WTC11 (cell line): ENCODE measurements at regions not wholly inside any gene's neighbourhood (a gene's known extent, or its start where the extent isn't known, plus 50 kb on each side); places are given as distances from the start of the nearest gene placed in this dataset.

Source experiments
- ETV6 ChIP-seq: sonication (generic); formaldehyde crosslinking; IDR thresholded peaks from 2 replicates; pipeline ENCODE4 v1.8.1; 2022; ENCODE audit warnings: mild to moderate bottlenecking, missing genetic modification reagents
- SMAD3 ChIP-seq: sonication (generic); formaldehyde crosslinking; IDR thresholded peaks from 2 replicates; pipeline ENCODE4 v1.8.0; 2022; ENCODE audit warnings: missing genetic modification reagents, mild to moderate bottlenecking, borderline replicate concordance
- SOX15 ChIP-seq: fragments of 250-450 bp; sonication (Bioruptor Pico); IDR thresholded peaks from 2 replicates; pipeline ENCODE4 v1.9.0; 2021; ENCODE audit warnings: mild to moderate bottlenecking
- TF ChIP-seq, protein P1 (sequence below): sonication (generic); formaldehyde crosslinking; IDR thresholded peaks from 2 replicates; pipeline ENCODE4 v1.8.1; 2022; ENCODE audit warnings: low read depth, missing genetic modification reagents, borderline replicate concordance
- TF ChIP-seq, protein P2 (sequence below): sonication (generic); formaldehyde crosslinking; IDR thresholded peaks from 2 replicates; pipeline ENCODE4 v1.8.0; 2022; ENCODE audit warnings: mild to moderate bottlenecking, missing genetic modification reagents
- TF ChIP-seq, protein P3 (sequence below): fragments of 200-600 bp; IDR thresholded peaks from 2 replicates; pipeline ENCODE4 v1.8.0; 2022; ENCODE audit warnings: antibody characterized with exemption
- TF ChIP-seq, protein P4 (sequence below): sonication (generic); formaldehyde crosslinking; IDR thresholded peaks from 2 replicates; pipeline ENCODE4 v1.8.1; 2023; ENCODE audit warnings: mild to moderate bottlenecking, moderate library complexity, missing genetic modification reagents
- TF ChIP-seq, protein P5 (sequence below): sonication (generic); formaldehyde crosslinking; IDR thresholded peaks from 2 replicates; pipeline ENCODE4 v1.8.0; 2023; ENCODE audit warnings: mild to moderate bottlenecking, missing genetic modification reagents
- TF ChIP-seq, protein P6 (sequence below): sonication (generic); formaldehyde crosslinking; IDR thresholded peaks from 2 replicates; pipeline ENCODE4 v1.8.1; 2023; ENCODE audit warnings: mild to moderate bottlenecking, missing genetic modification reagents, moderate library complexity

DNA sequence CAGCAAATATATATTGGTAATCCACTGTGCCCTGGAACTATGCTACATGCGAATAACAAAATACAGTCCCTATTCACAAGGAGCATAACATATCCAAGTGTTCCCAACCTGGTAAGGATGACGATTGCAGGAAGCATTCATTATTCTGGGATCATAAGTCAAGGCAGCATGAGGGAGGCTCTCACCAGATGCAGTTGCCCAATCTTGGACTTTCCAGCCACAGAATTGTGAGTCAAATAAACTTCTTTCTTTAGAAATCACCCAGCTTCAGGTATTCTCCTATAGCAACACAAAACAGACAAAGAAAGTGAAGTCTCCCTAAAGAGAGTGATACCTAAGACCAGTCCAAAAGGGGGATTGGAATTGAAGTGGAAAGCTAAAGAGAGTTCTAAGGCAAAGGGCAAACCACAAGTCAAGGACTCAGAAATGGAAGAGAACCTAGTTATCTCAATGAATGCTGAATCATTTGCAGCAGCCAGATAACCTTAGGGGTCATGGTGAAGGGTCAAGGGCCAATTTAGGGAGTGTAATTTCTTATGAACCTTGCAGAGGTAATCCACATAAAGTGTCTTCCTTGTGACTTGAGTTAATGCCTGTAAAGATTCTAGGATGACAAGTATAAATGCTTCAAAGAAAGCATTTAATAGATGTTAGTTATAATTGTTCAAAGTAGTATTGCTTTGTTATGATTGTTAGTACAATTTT is 103.1 kb upstream of the PCDH7 start:
- TF ChIP-seq, protein P1, sequence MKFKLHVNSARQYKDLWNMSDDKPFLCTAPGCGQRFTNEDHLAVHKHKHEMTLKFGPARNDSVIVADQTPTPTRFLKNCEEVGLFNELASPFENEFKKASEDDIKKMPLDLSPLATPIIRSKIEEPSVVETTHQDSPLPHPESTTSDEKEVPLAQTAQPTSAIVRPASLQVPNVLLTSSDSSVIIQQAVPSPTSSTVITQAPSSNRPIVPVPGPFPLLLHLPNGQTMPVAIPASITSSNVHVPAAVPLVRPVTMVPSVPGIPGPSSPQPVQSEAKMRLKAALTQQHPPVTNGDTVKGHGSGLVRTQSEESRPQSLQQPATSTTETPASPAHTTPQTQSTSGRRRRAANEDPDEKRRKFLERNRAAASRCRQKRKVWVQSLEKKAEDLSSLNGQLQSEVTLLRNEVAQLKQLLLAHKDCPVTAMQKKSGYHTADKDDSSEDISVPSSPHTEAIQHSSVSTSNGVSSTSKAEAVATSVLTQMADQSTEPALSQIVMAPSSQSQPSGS (CRISPR knock-in tag): no peak
- TF ChIP-seq, protein P2, sequence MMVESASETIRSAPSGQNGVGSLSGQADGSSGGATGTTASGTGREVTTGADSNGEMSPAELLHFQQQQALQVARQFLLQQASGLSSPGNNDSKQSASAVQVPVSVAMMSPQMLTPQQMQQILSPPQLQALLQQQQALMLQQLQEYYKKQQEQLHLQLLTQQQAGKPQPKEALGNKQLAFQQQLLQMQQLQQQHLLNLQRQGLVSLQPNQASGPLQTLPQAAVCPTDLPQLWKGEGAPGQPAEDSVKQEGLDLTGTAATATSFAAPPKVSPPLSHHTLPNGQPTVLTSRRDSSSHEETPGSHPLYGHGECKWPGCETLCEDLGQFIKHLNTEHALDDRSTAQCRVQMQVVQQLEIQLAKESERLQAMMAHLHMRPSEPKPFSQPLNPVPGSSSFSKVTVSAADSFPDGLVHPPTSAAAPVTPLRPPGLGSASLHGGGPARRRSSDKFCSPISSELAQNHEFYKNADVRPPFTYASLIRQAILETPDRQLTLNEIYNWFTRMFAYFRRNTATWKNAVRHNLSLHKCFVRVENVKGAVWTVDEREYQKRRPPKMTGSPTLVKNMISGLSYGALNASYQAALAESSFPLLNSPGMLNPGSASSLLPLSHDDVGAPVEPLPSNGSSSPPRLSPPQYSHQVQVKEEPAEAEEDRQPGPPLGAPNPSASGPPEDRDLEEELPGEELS (CRISPR knock-in tag): no peak
- TF ChIP-seq, protein P3, sequence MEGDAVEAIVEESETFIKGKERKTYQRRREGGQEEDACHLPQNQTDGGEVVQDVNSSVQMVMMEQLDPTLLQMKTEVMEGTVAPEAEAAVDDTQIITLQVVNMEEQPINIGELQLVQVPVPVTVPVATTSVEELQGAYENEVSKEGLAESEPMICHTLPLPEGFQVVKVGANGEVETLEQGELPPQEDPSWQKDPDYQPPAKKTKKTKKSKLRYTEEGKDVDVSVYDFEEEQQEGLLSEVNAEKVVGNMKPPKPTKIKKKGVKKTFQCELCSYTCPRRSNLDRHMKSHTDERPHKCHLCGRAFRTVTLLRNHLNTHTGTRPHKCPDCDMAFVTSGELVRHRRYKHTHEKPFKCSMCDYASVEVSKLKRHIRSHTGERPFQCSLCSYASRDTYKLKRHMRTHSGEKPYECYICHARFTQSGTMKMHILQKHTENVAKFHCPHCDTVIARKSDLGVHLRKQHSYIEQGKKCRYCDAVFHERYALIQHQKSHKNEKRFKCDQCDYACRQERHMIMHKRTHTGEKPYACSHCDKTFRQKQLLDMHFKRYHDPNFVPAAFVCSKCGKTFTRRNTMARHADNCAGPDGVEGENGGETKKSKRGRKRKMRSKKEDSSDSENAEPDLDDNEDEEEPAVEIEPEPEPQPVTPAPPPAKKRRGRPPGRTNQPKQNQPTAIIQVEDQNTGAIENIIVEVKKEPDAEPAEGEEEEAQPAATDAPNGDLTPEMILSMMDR: no peak
- TF ChIP-seq, protein P4, sequence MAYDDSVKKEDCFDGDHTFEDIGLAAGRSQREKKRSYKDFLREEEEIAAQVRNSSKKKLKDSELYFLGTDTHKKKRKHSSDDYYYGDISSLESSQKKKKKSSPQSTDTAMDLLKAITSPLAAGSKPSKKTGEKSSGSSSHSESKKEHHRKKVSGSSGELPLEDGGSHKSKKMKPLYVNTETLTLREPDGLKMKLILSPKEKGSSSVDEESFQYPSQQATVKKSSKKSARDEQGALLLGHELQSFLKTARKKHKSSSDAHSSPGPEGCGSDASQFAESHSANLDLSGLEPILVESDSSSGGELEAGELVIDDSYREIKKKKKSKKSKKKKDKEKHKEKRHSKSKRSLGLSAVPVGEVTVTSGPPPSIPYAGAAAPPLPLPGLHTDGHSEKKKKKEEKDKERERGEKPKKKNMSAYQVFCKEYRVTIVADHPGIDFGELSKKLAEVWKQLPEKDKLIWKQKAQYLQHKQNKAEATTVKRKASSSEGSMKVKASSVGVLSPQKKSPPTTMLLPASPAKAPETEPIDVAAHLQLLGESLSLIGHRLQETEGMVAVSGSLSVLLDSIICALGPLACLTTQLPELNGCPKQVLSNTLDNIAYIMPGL (CRISPR knock-in tag): no peak
- TF ChIP-seq SOX15 (CRISPR knock-in tag) (no peak), SMAD3 (CRISPR knock-in tag) (no peak), ETV6 (CRISPR knock-in tag) (no peak)
- TF ChIP-seq, protein P5, sequence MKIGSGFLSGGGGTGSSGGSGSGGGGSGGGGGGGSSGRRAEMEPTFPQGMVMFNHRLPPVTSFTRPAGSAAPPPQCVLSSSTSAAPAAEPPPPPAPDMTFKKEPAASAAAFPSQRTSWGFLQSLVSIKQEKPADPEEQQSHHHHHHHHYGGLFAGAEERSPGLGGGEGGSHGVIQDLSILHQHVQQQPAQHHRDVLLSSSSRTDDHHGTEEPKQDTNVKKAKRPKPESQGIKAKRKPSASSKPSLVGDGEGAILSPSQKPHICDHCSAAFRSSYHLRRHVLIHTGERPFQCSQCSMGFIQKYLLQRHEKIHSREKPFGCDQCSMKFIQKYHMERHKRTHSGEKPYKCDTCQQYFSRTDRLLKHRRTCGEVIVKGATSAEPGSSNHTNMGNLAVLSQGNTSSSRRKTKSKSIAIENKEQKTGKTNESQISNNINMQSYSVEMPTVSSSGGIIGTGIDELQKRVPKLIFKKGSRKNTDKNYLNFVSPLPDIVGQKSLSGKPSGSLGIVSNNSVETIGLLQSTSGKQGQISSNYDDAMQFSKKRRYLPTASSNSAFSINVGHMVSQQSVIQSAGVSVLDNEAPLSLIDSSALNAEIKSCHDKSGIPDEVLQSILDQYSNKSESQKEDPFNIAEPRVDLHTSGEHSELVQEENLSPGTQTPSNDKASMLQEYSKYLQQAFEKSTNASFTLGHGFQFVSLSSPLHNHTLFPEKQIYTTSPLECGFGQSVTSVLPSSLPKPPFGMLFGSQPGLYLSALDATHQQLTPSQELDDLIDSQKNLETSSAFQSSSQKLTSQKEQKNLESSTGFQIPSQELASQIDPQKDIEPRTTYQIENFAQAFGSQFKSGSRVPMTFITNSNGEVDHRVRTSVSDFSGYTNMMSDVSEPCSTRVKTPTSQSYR (CRISPR knock-in tag): no peak
- TF ChIP-seq, protein P6, sequence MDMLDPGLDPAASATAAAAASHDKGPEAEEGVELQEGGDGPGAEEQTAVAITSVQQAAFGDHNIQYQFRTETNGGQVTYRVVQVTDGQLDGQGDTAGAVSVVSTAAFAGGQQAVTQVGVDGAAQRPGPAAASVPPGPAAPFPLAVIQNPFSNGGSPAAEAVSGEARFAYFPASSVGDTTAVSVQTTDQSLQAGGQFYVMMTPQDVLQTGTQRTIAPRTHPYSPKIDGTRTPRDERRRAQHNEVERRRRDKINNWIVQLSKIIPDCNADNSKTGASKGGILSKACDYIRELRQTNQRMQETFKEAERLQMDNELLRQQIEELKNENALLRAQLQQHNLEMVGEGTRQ: no peak
